Stimulated activated CD4-positive, alpha-beta T cell treated with anti-CD3 and anti-CD28 coated beads, Interleukin-2, amount 100 ng/mL, for 48 hours (primary cell): ENCODE measurements at regions not wholly inside any gene's neighbourhood (a gene's known extent, or its start where the extent isn't known, plus 50 kb on each side); places are given as distances from the start of the nearest gene placed in this dataset.
"Not testable (repeated sequence)": the region's sequence is repeated elsewhere in the genome, so short reads cannot be mapped to it uniquely, and the experiment has no call there.

ENCODE experiments used
- DNase-seq, 2 donors: peaks; one replicate each; pipeline ENCODE4 v3.0.0-alpha.2; 2020

DNA sequence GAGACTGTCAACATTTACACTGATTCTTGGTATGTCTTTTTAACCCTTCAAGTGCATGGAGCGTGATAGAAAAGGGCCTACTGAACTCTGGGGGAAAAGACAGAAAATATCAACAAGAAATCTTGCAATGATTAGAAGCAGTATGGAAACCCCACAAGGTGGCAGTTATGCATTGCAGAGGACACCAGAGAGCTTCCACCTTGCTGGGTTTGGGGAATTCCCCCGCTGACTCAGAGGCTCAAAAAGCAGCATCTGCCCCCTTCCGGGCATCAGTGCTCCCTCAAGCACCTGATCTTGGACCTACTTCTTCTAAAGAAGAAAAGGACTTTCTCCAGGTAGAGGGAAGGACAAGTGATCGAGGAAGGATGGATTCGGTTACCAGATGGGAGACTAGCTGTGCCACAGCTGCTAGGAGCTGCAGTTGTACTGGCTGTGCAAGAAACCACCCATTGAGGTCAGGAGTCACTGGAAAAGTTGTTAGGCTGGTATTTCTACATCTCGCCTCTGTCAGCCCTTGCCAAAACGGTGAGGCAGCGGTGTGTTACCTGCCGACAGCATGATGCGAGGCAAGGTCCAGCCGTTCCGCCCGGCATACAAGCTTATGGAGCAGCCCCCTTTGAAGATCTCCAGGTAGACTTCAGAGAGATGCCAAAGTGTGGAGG is 102.8 kb upstream of the OSBPL11 start:
- DNase-seq: peak; percentile 18 to 33

DNA sequence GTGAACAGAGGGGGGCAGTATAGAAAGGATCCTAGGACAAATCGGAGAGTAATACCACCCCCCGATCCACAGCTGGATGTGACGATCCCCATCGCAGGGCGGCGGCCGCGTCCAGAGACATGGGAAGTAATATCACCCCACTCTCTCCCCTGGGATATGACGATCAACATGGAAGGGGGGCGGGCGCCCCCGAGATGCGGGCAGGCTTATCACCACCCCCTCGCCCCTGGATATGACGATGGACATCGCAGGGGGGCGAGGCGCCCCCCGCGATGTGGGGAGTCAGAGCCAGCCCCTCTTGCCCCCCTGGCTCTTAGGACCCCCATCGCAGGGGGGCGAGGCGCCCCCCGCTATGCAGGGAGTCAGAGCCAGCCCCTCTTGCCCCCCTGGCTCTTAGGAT is 120.4 kb upstream of the OSBPL11 start:
- no peak for DNase-seq

DNA sequence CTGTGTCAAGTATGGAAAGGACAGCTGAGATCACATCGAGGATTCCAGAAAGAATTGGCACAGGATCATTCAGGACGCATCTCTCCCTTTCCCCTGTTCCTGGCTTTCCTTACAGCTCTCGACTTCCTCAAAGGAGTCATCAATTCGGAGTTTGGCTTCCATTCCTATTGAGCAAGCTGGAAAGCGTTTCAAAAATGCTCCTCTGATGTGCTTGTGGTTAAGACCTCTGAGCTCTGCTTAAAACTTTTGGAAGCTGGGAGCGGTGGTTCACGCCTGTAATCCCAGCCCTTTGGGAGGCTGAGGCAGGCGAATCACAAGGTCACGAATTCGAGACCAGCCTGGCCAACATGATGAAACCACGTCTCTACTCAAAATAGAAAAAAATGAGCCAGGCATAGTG is 136.9 kb upstream of the OSBPL11 start:
- DNase-seq: not testable (repeated sequence)

DNA sequence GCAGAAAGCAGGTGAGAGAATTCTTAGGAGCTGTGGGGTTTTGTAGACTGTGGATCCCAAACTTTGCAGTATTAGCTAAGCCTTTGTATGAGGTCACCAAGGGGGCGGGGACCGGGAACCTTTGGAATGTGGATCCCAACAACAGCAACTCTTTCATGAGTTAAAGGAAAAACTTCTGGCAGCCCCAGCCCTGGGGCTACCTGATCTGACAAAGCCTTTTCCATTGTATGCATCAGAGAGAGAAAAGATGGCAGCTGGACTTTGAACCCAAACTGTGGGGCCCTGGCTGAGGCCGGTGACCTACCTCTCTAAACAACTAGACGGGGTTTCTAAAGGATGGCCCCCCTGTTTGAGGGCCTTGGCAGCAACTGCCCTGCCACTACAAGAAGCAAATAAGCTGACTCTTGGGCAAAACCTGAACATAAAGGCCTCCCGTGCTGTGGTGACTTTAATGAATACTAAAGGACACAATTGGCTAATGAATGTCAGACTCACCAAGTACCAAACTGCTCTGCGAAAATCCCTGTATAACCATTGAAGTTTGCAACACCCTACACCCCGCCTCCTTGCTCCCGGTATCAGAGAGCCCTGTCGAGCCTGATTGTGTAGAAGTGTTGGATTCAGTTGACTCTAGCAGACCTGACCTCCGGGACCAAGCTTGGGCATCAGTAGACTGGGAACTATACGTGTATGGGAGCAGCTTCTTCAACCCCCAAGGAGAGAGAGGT is 146.9 kb upstream of the OSBPL11 start:
- DNase-seq: not testable (repeated sequence)

DNA sequence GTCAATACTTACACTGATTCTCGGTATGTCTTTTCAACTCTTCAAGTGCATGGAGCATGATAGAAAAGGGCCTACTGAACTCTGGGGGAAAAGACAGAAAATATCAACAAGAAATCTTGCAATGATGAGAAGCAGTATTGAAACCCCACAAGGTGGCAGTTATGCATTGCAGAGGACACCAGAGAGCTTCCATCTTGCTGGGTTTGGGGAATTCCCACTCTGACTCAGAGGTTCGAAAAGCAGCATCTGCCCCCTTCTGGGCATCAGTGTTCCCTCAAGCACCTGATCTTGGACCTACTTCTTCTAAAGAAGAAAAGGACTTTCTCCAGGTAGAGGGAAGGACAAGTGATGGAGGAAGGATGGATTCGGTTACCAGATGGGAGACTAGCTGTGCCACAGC is 147.5 kb upstream of the OSBPL11 start:
- peak; percentile 24 to 37 for DNase-seq

DNA sequence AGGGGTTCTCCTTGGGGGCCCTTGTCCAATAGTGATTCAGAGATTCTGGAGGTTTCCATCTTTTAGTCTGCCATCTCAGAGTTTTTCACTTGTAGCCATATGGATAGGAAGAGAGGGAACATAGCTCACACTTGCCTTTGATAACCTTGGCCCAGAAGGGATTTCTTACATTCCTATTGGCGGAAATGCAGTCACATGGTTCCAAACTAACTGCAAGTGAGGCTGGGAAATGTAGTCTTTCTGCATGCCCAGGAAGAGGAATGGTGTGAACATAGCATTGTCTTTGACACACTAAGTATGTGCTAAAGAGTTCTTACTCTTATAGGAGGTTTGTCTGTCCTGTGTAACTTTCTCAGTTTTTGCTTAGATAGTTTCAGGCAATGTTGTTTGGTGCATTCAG is 161.8 kb upstream of the OSBPL11 start:
- not testable (repeated sequence) for DNase-seq

DNA sequence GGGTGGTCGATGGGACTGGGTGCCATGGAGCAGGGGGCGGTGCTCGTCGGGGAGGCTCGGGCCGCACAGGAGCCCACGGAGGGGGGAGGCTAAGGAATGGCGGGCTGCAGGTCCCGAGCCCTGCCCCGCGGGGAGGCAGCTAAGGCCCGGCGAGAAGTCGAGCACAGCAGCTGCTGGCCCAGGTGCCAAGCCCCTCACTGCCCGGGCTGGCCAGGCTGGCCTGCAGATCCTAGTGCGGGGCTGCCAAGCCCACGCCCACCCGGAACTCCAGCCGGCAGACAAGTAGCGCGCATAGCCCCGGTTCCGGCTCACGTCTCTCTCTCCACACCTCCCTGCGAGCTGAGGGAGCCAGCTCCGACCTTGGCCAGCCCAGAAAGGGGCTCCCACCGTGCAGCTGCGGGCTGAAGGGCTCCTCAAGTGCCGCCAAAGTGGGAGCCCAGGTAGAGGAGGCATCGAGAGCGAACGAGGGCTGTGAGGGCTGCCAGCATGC is 163.4 kb upstream of the OSBPL11 start:
- DNase-seq: not testable (repeated sequence)

DNA sequence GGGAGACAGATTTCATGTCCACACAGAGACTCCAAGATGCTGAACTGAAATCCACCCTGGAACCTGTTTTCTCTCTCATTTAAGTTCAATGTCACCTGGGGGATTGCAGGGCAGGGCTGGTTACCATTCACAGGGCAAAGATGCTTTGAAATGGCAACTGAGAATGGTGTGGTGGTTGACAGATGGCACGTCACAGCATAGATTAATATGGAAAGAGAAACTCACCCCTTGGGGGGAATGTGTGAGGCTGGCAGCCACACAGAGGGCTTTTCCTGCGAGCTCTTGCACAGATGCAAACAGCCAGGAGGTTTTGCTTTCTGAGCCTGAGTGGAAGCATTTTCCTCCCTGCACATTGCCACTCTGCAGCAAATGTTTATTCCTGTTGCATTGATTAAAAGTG is 167.3 kb upstream of the OSBPL11 start:
- not testable (repeated sequence) for DNase-seq

DNA sequence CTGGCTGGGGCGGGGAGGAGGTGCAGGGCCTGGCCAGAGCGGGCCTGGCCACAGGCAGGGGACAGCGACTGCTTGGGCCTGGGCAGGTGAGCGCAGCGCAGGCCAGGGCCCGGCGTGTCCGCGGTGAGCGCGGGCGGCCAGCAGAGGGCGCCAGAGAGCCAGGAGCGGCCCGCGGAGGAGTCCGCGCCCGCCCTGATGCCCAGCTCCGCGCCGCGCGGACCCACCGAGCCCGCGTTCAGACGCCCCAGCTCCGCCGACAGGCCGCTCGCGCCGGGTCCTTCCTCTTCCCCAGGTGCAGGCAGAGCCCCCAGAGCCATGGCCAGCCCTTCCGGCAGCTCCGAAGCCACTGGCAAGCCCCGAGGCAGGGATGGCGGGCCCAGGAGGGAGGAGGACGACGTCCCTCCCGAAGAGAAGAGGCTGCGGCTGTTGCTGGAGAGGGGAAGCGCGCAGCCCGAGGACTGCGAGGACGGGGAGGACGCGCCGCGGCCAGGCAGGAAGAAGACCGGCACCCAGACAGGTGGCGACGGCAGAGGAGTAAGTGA is 171.1 kb upstream of the OSBPL11 start:
- DNase-seq: peak; percentile 69 to 71

DNA sequence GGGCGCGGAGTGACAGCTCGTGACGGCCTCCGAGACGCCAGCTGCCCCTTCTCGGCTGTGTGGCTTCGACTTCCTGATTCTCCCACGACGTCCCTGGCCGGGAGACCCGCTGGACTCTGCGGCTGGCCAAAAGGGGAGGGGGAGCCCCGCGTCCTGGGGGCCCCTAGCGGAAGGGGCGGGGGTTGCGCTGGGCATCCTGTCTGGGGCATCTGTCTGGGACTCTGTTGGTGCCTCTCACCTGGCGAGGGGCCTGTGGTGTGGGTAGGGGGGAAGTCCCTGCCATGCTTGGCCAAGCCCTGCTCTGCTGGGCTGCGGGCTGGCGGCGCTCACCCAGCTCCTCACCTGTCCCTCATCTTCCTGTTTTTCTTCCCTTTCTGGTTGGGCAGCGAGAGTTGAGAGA is 171.6 kb upstream of the OSBPL11 start:
- peak in 1 of 2 donors; percentile 8 for DNase-seq

DNA sequence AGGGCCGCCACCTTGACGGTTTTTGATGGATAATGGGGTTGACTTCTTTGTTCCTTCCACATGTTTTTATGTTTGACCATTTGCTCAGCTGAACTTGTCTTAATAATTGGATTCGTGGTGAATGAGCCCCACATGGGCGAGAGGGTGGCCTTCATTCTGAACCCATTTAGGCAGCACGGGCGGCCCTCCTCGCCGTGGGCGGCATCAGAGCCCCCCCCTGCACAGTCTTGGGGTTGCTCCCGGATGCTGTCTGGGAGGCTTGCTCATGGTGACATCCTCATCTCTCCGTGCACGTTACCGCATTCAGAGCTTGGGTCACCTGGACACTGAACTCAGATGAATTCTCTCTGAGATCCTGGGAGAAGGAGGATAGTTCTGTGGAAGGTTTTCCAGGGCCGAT is 172.3 kb upstream of the OSBPL11 start:
- DNase-seq: no peak

DNA sequence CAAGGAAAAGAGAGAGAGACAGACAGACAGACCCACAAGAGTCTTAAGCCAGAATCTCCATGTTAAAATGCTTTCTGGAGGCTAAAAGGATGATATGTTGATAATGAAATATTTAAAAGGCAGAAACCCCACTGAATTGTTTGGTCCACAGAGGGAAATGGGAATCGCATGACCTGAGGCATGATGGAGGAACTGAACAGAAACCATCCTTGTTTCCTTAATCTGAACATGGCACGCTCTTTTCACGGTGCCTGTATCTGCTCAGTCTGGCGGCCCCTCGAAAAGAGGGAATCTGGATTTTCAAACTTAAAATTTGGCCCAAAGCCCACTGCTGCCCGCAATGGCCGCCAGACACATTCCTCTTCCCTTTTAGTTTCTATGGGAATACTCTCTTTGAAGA is 173.5 kb upstream of the OSBPL11 start:
- not testable (repeated sequence) for DNase-seq

DNA sequence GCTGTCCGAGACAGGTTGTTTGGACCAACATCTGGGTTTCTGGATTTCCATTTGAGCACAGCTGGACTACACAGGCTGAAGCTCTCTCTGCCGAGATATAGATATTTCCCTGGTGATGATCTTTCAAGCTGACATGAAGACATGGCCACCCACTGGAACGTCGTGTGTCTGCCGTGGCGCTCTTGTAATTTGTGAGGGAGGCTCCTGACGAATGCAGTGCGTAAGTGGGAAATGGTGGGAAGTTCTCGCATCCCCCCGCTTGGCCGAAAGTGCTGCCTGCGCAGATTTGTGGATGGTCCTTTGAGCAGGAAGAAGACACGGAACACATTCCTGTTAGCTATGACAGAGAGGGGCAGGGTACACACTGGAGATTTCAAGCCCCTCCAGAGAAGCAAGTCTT is 176.2 kb upstream of the OSBPL11 start:
- not testable (repeated sequence) for DNase-seq

DNA sequence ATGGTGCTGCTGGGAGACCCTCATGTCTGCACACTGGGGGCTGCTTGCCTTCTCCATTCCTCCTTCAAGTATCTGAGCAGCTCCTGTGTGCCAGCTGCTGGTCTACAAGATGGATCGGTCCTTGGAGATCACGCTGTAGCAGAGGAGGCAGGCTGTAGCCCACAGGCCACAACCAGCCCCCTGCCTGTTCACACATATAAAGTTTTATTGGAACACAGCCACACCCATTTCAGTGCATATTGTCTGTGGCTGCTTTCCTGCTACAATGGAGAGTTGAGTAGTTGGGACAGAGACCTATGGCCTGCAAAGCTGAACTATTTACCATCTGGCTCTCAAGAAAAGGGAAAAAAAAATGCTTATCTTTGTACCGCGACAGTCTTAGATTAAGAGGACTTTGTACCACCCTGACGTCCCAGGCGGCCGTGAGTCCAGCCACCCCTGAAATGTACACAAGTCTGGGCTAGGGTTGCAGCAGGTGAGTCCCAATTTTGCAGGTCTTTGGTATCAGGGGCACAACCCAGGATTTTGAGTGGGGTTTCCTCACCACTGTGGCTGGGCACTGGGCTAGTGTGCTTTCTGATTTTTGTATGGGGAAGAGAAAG is 179.2 kb upstream of the OSBPL11 start:
- DNase-seq: not testable (repeated sequence)

DNA sequence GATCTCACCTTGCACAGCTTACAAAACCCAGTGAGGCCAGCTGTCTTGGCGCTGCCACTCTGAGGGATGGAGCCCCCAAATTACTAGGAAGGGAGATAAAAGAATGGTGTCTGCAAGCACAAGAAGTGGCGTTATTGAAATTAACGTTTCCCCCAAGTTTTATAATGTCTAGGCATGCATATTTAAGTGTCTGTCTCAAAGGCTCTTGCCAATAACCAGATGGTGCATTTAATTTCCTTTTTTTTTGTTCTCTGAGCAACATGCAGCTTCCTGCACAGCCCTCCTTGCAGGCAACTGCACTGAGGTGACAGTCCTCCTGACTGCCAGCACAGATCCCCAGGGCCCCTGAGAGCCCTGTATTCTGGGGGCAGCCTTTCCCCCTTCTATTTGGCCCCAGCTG is 179.8 kb upstream of the OSBPL11 start:
- not testable (repeated sequence) for DNase-seq

DNA sequence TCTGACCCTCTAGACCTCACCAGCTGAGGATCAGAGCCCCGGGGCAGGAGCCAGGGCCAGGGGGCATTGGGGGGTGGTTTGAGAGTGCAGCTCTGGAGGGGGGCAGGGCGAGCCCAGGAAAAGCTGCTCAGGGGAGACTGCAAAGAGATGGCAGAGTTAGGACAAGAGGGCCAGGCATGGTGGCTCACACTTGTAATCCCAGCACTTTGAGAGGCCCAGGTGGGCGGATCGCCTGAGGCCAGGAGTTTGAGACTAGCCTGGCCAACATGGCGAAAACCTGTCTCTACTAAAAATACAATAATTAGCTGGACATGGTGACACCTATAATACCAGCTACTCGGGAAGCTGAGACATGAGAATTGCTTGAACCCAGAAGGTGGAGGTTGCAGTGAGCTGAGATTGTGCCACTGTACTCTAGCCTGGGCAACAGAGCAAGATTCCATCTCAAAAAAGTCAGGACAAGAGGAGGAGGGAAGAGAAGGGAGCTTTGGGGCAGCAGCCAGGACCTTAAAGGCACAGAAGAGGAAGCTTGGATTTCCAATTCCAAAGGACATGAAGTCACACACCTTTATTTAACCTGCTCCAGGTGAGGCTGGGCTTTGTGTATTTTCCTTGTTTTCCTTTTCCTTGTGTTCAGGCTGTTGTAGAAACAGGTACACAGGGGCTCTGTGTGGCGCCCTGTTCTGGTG is 180.5 kb upstream of the OSBPL11 start:
- DNase-seq: not testable (repeated sequence)

DNA sequence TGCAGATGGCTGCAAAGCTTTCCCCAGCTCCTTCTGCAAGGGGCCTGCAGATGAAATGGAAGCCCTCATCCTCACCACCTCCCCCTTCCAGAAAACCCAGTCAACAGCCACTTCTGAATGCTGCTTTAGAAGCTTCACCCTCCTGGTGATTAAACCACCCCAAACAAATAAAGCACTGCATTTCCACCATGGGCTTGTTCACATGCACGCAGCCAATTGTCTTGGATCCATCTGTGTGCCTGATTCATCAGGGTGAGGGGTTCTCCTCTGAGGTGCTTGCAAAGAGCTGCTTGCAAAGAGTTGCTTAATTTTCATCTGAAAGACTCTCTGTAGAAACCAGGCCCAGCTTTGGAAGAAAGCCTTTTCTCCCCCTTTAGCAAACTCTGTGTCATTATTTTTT is 184.0 kb upstream of the OSBPL11 start:
- not testable (repeated sequence) for DNase-seq

DNA sequence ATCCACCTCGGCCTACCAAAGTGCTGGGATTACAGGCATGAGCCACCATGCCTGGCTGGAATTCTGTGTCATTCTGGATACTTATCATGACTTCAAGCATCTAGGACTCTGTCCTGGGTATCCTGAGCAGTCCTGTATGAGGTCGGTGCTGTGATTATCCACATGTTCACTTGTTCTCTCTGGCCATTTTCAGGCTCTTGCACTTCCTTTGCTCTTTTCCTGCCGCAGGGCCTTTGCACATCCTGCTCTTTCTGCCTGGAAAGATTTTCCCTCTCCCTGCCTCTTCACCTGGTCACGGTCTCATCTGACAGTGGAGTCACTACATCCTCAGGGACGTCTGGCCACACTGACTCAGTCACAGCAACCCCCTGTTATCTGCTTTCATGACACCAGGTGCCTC is 184.6 kb upstream of the OSBPL11 start:
- DNase-seq: not testable (repeated sequence)

DNA sequence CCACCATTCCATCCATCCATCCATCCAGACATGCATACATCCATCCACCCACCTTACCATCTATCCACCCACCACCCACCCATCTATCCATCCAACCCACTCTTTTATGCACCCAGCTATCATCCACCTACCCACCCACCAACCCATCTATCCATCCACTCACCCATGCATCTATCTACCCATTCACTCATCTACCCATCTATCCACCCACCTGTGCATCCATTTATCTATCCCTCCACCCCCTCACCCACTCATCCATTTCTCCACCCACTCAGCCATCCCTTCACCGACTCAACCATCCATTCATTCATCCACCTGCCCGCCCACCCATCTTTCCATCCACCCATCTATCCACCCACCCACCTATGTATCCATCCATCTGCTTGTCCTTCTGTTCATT is 186.4 kb upstream of the OSBPL11 start:
- not testable (repeated sequence) for DNase-seq

DNA sequence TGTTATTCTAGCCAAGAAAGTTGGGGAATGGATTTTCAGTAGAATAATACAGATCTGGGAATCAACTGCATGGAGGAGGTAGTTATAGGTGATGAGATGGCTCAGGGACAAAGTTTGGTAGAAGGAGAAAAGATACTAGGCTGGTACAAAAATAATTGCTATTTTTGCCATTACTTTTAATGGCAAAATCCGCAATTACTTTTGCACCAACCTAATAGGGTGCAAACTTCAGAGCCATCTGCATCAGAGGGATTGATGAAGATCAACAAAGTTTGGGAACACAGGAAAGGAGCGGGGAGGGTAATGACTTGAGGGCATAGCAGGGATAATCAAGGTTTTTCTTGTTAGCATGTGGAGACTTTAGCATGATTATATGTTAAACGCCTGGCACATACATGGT is 178.7 kb upstream of the ROPN1B start:
- not testable (repeated sequence) for DNase-seq

DNA sequence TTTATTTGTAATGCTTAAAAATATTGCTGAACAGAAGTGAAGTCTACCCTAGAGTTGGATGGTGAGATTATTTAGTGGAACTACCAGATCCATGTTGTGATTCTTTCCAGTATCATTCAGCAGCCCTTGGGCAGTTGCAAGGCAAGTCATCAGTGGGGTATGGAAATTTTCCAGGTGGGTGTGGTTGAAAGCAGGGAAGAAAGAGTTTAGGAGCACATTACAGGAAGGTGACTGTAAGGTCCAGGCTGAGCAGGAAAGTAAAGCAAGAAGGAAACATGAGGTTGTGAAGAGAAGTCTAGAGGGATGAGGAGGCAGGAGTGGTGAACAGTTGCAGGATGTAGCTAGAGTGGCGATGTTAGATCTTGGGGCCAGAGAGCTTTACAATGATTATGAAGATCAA is 178.0 kb upstream of the ROPN1B start:
- not testable (repeated sequence) for DNase-seq

DNA sequence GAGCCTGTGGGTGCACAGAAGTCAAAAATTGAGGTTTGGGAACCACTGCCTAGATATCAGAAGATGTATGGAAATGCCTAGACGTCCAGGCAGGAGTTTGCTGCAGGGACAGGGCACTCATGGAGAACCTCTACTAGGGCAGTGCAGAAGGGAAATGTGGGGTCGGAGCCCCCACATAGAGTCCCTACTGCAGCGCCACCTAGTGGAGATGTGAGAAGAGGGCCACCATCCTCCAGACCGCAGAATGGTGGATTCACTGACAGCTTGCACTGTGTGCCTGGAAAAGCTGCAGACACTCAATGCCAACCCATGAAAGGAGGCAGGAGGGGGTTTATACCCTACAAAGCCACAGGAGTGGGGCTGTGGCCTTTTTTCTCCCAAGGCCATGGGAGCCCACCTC is 159.0 kb upstream of the ROPN1B start:
- DNase-seq: not testable (repeated sequence)

DNA sequence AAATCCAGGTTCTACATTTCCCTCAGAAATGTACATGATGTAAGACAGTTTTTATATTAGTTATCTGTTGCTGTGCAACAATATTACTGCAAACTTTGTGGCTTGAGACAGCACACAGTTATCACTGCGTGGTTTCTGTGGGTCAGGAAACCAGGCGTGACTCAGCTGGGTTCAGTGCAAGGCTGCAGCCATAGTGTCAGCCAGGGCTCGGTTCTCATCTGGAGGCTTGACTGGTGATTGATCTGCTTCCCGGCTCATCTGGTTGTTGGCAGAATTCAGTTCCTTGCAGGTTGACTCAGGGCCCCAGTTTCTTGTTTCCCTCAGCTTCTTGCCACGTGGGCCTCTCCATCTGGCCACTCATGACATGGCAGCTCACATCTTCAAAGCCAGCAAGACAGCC is 146.8 kb upstream of the ROPN1B start:
- DNase-seq: peak; percentile 11 to 56
